Trophoblast cell (in vitro differentiated cells and primary cell): ENCODE measurements at regions not wholly inside any gene's neighbourhood (a gene's known extent, or its start where the extent isn't known, plus 50 kb on each side); places are given as distances from the start of the nearest gene placed in this dataset.

Experiments used
- DNase-seq, 2 donors: peaks; one replicate each; pipeline ENCODE4 v3.0.0-alpha.2; 2016
- H2AFZ ChIP-seq: 2 replicates; pipeline ENCODE4 v1.6.1; 2013; ENCODE audit warnings: low read length, moderate library complexity, mild to moderate bottlenecking; ENCODE audit not compliant: insufficient read depth, poor library complexity
- H2AK5ac ChIP-seq: 2 replicates; pipeline ENCODE4 v1.6.1; 2013; ENCODE audit warnings: mild to moderate bottlenecking, low read length
- H2BK120ac ChIP-seq: 2 replicates; pipeline ENCODE4 v1.6.1; 2013; ENCODE audit warnings: low read length, mild to moderate bottlenecking, moderate library complexity; ENCODE audit not compliant: insufficient read depth, poor library complexity
- H2BK12ac ChIP-seq: 2 replicates; pipeline ENCODE4 v1.6.1; 2013; ENCODE audit warnings: mild to moderate bottlenecking, low read length, moderate library complexity
- H2BK5ac ChIP-seq: 2 replicates; pipeline ENCODE4 v1.6.1; 2013; ENCODE audit warnings: low read length, low read depth, moderate library complexity, mild to moderate bottlenecking; ENCODE audit not compliant: poor library complexity
- H3K14ac ChIP-seq: 2 replicates; pipeline ENCODE4 v1.6.1; 2013; ENCODE audit warnings: mild to moderate bottlenecking, low read length
- H3K18ac ChIP-seq: 2 replicates; pipeline ENCODE4 v1.6.1; 2013; ENCODE audit warnings: mild to moderate bottlenecking, low read length
- H3K23ac ChIP-seq: 2 replicates; pipeline ENCODE4 v1.6.1; 2013; ENCODE audit warnings: low read length
- H3K27ac ChIP-seq: 2 replicates; pipeline ENCODE4 v1.5.1; 2013; ENCODE audit warnings: low read depth, mild to moderate bottlenecking, inconsistent platforms, low read length, moderate library complexity
- H3K27me3 ChIP-seq: 2 replicates; pipeline ENCODE4 v1.6.1; 2013; ENCODE audit warnings: inconsistent platforms, mild to moderate bottlenecking, low read length, moderate library complexity; ENCODE audit not compliant: insufficient read depth
- H3K36me3 ChIP-seq, 2 experiments: 1 replicate in 1 of 2; 2 replicates in 1 of 2; pipeline ENCODE4 v1.6.1; 2013; ENCODE audit warnings: low read length in 2 of 2, mild to moderate bottlenecking in 2 of 2, moderate library complexity in 1 of 2; ENCODE audit not compliant: insufficient read depth in 2 of 2, control insufficient read depth in 1 of 2
- H3K4ac ChIP-seq: 2 replicates; pipeline ENCODE4 v1.6.1; 2013; ENCODE audit warnings: low read depth, mild to moderate bottlenecking, low read length, moderate library complexity
- H3K4me1 ChIP-seq, 2 experiments: 1 replicate in 1 of 2; 2 replicates in 1 of 2; pipeline ENCODE4 v1.6.1; 2013; ENCODE audit warnings: low read length in 2 of 2, mild to moderate bottlenecking in 2 of 2, moderate library complexity in 1 of 2; ENCODE audit not compliant: insufficient read depth in 2 of 2, control insufficient read depth in 1 of 2
- H3K4me2 ChIP-seq: 2 replicates; pipeline ENCODE4 v1.6.1; 2013; ENCODE audit warnings: inconsistent platforms, mild to moderate bottlenecking, low read length, moderate library complexity
- H3K4me3 ChIP-seq: 2 replicates; pipeline ENCODE4 v1.5.1; 2013; ENCODE audit warnings: mild to moderate bottlenecking, low read depth, low read length, inconsistent platforms
- H3K79me1 ChIP-seq: one replicate; pipeline ENCODE4 v1.6.1; 2013; ENCODE audit warnings: low read length
- H3K79me2 ChIP-seq: 2 replicates; pipeline ENCODE4 v1.6.1; 2013; ENCODE audit warnings: low read length, mild to moderate bottlenecking; ENCODE audit not compliant: control insufficient read depth, insufficient read depth, poor library complexity
- H3K9ac ChIP-seq: 2 replicates; pipeline ENCODE4 v1.6.1; 2013; ENCODE audit warnings: mild to moderate bottlenecking, low read length
- H3K9me3 ChIP-seq: 2 replicates; pipeline ENCODE4 v1.6.1; 2013; ENCODE audit warnings: low read depth, mild to moderate bottlenecking, control low read depth, inconsistent platforms, low read length; ENCODE audit not compliant: insufficient read depth
- H4K12ac ChIP-seq: 2 replicates; pipeline ENCODE4 v1.6.1; 2013; ENCODE audit warnings: low read depth, mild to moderate bottlenecking, low read length, moderate library complexity
- H4K8ac ChIP-seq: 2 replicates; pipeline ENCODE4 v1.6.1; 2013; ENCODE audit warnings: low read depth, mild to moderate bottlenecking, low read length, moderate library complexity
- H4K91ac ChIP-seq: one replicate; pipeline ENCODE4 v1.6.1; 2013; ENCODE audit warnings: low read depth, mild to moderate bottlenecking, low read length, moderate library complexity
- WGBS: extraction: QIAGEN DNeasy Blood & Tissue Kit; methylation state at CpG from one replicate; pipeline ENCODE4 v1.1.7; 2013; ENCODE audit warnings: missing lambda C conversion rate; ENCODE audit not compliant: insufficient read length, insufficient coverage; ENCODE audit errors: extremely low coverage; 5-methylcytosine and 5-hydroxymethylcytosine counted together

DNA sequence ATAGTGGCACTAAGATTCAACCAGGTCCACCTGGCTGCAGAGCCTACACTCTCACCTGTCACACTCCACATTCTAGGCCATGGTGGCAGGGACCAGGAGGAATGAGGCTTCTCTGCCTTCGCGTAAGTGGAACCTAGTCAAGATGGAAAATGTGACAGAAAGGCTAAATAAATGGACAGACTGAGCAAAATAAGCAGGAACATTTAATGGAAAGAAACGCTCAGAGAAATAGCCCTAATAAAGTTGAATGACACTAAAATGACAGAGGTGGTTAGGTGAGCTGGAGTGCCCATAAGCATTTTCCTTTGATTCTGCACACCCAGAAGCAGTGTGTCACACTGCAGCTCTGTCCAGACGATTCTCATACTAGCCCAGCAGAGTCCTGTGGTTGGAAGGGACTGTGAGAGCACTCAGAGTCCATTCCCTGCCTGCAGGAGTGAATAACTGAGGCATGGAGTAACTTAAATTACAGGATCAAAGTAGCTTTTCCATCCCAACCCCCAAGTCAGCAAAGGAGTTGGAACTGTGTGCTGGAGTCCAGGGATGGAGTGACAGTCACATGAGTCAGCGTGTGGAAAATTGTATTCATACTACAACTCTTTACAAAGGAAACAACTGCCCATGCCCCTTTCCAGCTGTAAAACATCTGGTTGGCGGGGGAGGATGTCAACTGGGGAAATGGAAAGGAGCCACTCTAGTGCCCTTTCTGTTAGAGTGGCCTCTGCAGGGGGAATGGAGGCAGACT lies 105.4 kb upstream of the LGALSL start:
- no peak for DNase-seq
- Histone ChIP-seq H2BK5ac (no peak overlapping the region), H3K23ac (no peak overlapping the region), H3K27me3 (no peaks in the 10 kb centered on the region), H2BK12ac (no peak overlapping the region), H3K18ac (no peak overlapping the region), H3K79me1 (no peaks in the 10 kb centered on the region), H2AFZ (no peak overlapping the region), H3K9ac (no peak overlapping the region), H4K12ac (no peak overlapping the region), H3K4me2 (no peak overlapping the region), H3K36me3 (no peaks in the 10 kb centered on the region), H3K27ac (no peak overlapping the region), H3K14ac (no peak overlapping the region), H4K91ac (no peak overlapping the region), H2AK5ac (no peak overlapping the region), H4K8ac (no peak overlapping the region), H3K79me2 (no peaks in the 10 kb centered on the region), H3K4ac (no peak overlapping the region), H3K4me3 (no peak overlapping the region), H3K4me1 (no peaks in the 10 kb centered on the region), H3K9me3 (peaks cover 3% of the 10 kb centered on the region), H2BK120ac (no peak overlapping the region)
- no CpG with 5 or more reads among the region's 6 CpGs for WGBS

DNA sequence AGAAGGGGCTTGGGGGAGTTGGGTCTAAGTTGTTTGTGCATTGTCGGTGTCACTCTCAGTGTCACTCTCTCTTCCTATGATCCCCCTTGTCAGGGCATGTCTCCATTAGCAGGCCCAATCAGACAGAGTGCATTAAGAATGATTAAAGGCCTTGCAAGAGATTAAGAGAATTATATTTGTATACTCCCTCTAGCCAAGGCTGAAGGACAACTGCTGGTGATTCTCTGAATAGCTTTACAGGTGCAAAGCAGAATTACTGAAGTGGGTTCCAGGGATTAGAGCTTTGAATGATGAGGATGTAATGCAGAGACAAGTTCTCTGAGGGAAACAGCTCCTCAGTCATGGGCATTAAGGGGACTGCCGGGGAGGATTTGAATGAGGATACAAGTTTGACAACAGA lies 104.8 kb upstream of the LGALSL start:
- H3K18ac ChIP-seq = no peak overlapping the region
- no peak overlapping the region for H2BK120ac ChIP-seq
- no peak overlapping the region for H3K4ac ChIP-seq
- no peaks in the 10 kb centered on the region for H3K79me2 ChIP-seq
- no peak overlapping the region for H3K23ac ChIP-seq
- no peak overlapping the region for H4K8ac ChIP-seq
- no peaks in the 10 kb centered on the region for H3K36me3 ChIP-seq
- no peak overlapping the region for H3K27ac ChIP-seq
- H4K12ac ChIP-seq = no peak overlapping the region
- no peaks in the 10 kb centered on the region for H3K27me3 ChIP-seq
- no CpG with 5 or more reads among the region's 2 CpGs for WGBS
- no peak overlapping the region for H2AFZ ChIP-seq
- H3K14ac ChIP-seq = no peak overlapping the region
- H2AK5ac ChIP-seq = no peak overlapping the region
- no peak overlapping the region for H3K4me3 ChIP-seq
- no peak for DNase-seq
- H3K4me1 ChIP-seq = no peaks in the 10 kb centered on the region
- no peak overlapping the region for H3K4me2 ChIP-seq
- H4K91ac ChIP-seq = no peak overlapping the region
- H3K9ac ChIP-seq = no peak overlapping the region
- H3K9me3 ChIP-seq = peaks cover 3% of the 10 kb centered on the region
- no peak overlapping the region for H2BK5ac ChIP-seq
- no peak overlapping the region for H2BK12ac ChIP-seq
- H3K79me1 ChIP-seq = no peaks in the 10 kb centered on the region

DNA sequence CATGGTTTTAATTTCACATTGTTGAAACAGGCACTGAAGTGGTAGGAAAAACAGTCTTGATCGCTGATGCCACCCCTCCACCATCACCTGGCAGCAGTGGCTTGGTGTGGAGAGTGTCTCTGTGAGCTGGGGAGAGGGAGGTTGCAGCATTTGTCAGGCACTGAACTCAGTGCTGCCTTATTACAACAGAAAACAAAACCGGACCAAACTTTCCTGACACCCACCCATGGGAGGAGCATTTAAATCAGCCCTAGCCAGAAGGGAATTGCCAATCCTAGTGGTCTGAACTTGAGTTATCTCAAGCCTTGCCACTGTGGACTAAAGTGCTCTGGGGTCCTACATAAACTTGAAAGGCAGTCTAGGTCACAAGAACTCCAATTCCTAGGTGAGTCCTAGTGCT lies 103.0 kb upstream of the LGALSL start:
- Histone ChIP-seq H3K4ac (no peak overlapping the region), H3K27ac (no peak overlapping the region), H3K18ac (no peak overlapping the region), H3K9ac (no peak overlapping the region), H3K27me3 (no peaks in the 10 kb centered on the region), H2BK120ac (no peak overlapping the region), H3K36me3 (no peaks in the 10 kb centered on the region), H3K4me3 (no peak overlapping the region), H3K79me2 (no peaks in the 10 kb centered on the region), H4K91ac (no peak overlapping the region), H3K79me1 (no peaks in the 10 kb centered on the region), H2BK12ac (no peak overlapping the region), H4K8ac (no peak overlapping the region), H3K9me3 (peaks cover 3% of the 10 kb centered on the region), H2AFZ (no peak overlapping the region), H2BK5ac (no peak overlapping the region), H4K12ac (no peak overlapping the region), H3K4me2 (no peak overlapping the region), H3K4me1 (no peaks in the 10 kb centered on the region), H3K14ac (no peak overlapping the region), H3K23ac (peak overlapping the region; percentile 49), H2AK5ac (no peak overlapping the region)
- DNase-seq = no peak
- WGBS = no CpG with 5 or more reads among the region's 2 CpGs

DNA sequence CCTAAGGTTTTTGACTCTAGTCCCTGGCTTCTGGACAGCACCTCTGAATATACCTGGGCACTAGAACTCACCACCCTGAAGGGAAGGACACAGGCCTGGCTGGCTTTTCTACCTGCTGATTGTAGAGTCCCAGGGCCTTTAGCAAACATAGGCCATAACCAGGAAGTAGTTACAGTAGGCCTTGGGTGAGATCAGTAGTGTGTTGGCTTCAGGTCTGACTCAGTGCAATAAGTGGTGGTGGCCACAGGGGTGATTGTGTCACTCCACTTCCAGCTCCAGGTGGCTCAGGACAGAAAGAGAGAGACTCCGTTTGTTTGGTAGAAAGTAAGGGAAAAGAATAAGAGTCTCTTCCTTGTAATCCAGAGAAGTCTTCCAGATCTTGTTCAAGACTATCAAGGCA lies 101.7 kb upstream of the LGALSL start:
- H3K23ac ChIP-seq = no peak overlapping the region
- no CpG with 5 or more reads among the region's 1 CpG for WGBS
- no peaks in the 10 kb centered on the region for H3K4me1 ChIP-seq
- H3K79me2 ChIP-seq = no peaks in the 10 kb centered on the region
- no peak overlapping the region for H3K4ac ChIP-seq
- H3K79me1 ChIP-seq = no peaks in the 10 kb centered on the region
- H3K18ac ChIP-seq = no peak overlapping the region
- no peak overlapping the region for H2BK12ac ChIP-seq
- H3K9ac ChIP-seq = no peak overlapping the region
- H2BK5ac ChIP-seq = no peak overlapping the region
- no peak overlapping the region for H2AFZ ChIP-seq
- no peak overlapping the region for H2AK5ac ChIP-seq
- no peak overlapping the region for H3K14ac ChIP-seq
- H3K36me3 ChIP-seq = no peaks in the 10 kb centered on the region
- no peak overlapping the region for H3K27ac ChIP-seq
- peaks cover 3% of the 10 kb centered on the region for H3K9me3 ChIP-seq
- H3K4me3 ChIP-seq = no peak overlapping the region
- H2BK120ac ChIP-seq = no peak overlapping the region
- H4K8ac ChIP-seq = no peak overlapping the region
- H3K27me3 ChIP-seq = no peaks in the 10 kb centered on the region
- H3K4me2 ChIP-seq = no peak overlapping the region
- no peak overlapping the region for H4K91ac ChIP-seq
- peak; percentile 49 to 66 for DNase-seq
- H4K12ac ChIP-seq = no peak overlapping the region
